ENCODE measurements at regions not wholly inside any gene's neighbourhood (a gene's known extent, or its start where the extent isn't known, plus 50 kb on each side); places are given as distances from the start of the nearest gene placed in this dataset.

DNA sequence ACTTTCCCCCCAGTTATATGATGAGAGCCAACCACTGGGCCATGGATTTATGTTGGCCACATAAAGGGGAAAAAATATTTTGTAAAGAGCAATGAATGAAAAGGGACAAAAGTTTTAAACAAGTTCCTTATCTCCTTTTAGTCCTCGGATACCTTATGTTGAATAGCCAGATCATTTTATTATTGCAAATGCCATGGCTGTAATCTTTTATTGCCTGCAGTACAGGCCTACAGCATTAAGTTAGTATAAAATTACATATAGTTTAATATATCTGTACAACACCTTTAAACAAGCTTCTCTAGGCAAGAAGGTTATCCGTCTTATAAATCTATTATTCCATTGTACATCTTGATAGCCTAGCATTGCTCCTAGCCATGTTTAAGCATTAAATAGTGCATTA, 93.9 kb upstream of the SLC35B3 start (continued):
- TF ChIP-seq, protein P1, sequence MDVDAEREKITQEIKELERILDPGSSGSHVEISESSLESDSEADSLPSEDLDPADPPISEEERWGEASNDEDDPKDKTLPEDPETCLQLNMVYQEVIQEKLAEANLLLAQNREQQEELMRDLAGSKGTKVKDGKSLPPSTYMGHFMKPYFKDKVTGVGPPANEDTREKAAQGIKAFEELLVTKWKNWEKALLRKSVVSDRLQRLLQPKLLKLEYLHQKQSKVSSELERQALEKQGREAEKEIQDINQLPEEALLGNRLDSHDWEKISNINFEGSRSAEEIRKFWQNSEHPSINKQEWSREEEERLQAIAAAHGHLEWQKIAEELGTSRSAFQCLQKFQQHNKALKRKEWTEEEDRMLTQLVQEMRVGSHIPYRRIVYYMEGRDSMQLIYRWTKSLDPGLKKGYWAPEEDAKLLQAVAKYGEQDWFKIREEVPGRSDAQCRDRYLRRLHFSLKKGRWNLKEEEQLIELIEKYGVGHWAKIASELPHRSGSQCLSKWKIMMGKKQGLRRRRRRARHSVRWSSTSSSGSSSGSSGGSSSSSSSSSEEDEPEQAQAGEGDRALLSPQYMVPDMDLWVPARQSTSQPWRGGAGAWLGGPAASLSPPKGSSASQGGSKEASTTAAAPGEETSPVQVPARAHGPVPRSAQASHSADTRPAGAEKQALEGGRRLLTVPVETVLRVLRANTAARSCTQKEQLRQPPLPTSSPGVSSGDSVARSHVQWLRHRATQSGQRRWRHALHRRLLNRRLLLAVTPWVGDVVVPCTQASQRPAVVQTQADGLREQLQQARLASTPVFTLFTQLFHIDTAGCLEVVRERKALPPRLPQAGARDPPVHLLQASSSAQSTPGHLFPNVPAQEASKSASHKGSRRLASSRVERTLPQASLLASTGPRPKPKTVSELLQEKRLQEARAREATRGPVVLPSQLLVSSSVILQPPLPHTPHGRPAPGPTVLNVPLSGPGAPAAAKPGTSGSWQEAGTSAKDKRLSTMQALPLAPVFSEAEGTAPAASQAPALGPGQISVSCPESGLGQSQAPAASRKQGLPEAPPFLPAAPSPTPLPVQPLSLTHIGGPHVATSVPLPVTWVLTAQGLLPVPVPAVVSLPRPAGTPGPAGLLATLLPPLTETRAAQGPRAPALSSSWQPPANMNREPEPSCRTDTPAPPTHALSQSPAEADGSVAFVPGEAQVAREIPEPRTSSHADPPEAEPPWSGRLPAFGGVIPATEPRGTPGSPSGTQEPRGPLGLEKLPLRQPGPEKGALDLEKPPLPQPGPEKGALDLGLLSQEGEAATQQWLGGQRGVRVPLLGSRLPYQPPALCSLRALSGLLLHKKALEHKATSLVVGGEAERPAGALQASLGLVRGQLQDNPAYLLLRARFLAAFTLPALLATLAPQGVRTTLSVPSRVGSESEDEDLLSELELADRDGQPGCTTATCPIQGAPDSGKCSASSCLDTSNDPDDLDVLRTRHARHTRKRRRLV (CRISPR knock-in tag; IDR thresholded peaks at IDR 0.05), result no peak
- TF ChIP-seq ZSCAN21 (CRISPR knock-in tag; IDR thresholded peaks at IDR 0.05; ENCODE audit: borderline replicate concordance) (no peak), ZNF530 (CRISPR knock-in tag; IDR thresholded peaks at IDR 0.05; ENCODE audit: low read depth) (no peak), TOE1 (CRISPR knock-in tag; IDR thresholded peaks at IDR 0.05) (no peak)

DNA sequence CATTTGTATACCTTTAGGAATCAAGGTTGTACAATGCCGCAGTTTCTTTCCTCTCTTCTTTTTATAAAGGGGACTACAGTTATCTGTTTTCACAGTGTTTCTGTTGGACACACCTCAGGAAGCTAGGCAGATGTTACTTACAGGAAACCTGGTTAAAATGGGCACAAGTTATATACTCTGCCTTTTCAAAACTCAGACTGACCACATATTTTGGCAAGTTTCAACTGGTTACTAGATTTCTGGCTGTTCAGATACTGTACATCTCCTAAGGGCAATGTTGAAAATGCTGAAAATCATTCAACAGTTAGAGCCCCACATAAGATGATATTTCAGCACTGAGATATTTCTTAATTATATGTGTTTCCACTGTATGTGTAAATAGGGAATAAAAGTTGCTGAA, 92.5 kb upstream of the SLC35B3 start:
- in situ Hi-C loops (cut with HindIII; ENCODE audit: extremely low pct_ligation_motif_present, low pct_unique_long_range_greater_than_20kb) (loop anchor here (25.0 kb wide), 1 partner anchor 1909 kb away; no protein-coding TSS in a partner anchor), intact Hi-C loops (cut with micrococcal nuclease; ENCODE audit: unreplicated experiment) (no loop called here)
- WGBS (ENCODE audit: low lambda C conversion rate), result 98% methylated on average over 1 of the region's 1 CpG
- POLR2A ChIA-PET, result no interaction called here
- H3K9ac ChIP-seq (ENCODE audit: insufficient read depth, low read depth, low read length), result no peak overlapping the region
- CTCF ChIA-PET (ENCODE audit: low intra/inter-chr PET ratio, low total read pairs), result no interaction called here
- FAIRE-seq (no peak), DNase-seq (ENCODE audit: low spot score) (no peak), ATAC-seq (no peak)
- H3K4me3 ChIP-seq (replicated peaks in 1 of 3; ENCODE audit: insufficient read depth in 1 of 3, low read depth in 2 of 3, low read length in 3 of 3), result no peak overlapping the region
- H3K4me2 ChIP-seq (ENCODE audit: low read depth, low read length), result no peak overlapping the region
- no peak overlapping the region for H2AFZ ChIP-seq (ENCODE audit: low read length)
- H3K27me3 ChIP-seq (ENCODE audit: control insufficient read depth in 1 of 2, insufficient read depth in 2 of 2, low read length in 2 of 2), result no peaks in the 10 kb centered on the region
- BruUV-seq (replicated peaks), result no TSS peak
- no peaks in the 10 kb centered on the region for H3K9me3 ChIP-seq (ENCODE audit: low read length)
- no peaks in the 10 kb centered on the region for H3K36me3 ChIP-seq (replicated peaks in 1 of 2; ENCODE audit: control insufficient read depth in 1 of 2, insufficient read depth in 2 of 2, low read length in 2 of 2)
- no peaks in the 10 kb centered on the region for H3K79me2 ChIP-seq (ENCODE audit: insufficient read depth, low read length)
- H4K20me1 ChIP-seq (ENCODE audit: insufficient read depth, low read length), result no peaks in the 10 kb centered on the region
- no peak overlapping the region for H3K27ac ChIP-seq (ENCODE audit: extremely low read length, insufficient read depth, low read length)
- H3K4me1 ChIP-seq (ENCODE audit: insufficient read depth, low read length), result no peaks in the 10 kb centered on the region
- TF ChIP-seq ZNF3 (CRISPR knock-in tag; IDR thresholded peaks at IDR 0.05), result no peak
- no peak for TF ChIP-seq TGIF2 (CRISPR knock-in tag; IDR thresholded peaks at IDR 0.05)
- no peak for TF ChIP-seq SIX4 (CRISPR knock-in tag; IDR thresholded peaks at IDR 0.05)
- TF ChIP-seq, protein P2, sequence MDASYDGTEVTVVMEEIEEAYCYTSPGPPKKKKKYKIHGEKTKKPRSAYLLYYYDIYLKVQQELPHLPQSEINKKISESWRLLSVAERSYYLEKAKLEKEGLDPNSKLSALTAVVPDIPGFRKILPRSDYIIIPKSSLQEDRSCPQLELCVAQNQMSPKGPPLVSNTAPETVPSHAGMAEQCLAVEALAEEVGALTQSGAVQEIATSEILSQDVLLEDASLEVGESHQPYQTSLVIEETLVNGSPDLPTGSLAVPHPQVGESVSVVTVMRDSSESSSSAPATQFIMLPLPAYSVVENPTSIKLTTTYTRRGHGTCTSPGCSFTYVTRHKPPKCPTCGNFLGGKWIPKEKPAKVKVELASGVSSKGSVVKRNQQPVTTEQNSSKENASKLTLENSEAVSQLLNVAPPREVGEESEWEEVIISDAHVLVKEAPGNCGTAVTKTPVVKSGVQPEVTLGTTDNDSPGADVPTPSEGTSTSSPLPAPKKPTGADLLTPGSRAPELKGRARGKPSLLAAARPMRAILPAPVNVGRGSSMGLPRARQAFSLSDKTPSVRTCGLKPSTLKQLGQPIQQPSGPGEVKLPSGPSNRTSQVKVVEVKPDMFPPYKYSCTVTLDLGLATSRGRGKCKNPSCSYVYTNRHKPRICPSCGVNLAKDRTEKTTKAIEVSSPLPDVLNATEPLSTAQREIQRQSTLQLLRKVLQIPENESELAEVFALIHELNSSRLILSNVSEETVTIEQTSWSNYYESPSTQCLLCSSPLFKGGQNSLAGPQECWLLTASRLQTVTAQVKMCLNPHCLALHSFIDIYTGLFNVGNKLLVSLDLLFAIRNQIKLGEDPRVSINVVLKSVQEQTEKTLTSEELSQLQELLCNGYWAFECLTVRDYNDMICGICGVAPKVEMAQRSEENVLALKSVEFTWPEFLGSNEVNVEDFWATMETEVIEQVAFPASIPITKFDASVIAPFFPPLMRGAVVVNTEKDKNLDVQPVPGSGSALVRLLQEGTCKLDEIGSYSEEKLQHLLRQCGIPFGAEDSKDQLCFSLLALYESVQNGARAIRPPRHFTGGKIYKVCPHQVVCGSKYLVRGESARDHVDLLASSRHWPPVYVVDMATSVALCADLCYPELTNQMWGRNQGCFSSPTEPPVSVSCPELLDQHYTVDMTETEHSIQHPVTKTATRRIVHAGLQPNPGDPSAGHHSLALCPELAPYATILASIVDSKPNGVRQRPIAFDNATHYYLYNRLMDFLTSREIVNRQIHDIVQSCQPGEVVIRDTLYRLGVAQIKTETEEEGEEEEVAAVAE (CRISPR knock-in tag; IDR thresholded peaks at IDR 0.05; ENCODE audit: borderline replicate concordance), result no peak
- TF ChIP-seq ZNF562 (CRISPR knock-in tag; IDR thresholded peaks at IDR 0.05; ENCODE audit: borderline replicate concordance), result no peak
- TF ChIP-seq, protein P3, sequence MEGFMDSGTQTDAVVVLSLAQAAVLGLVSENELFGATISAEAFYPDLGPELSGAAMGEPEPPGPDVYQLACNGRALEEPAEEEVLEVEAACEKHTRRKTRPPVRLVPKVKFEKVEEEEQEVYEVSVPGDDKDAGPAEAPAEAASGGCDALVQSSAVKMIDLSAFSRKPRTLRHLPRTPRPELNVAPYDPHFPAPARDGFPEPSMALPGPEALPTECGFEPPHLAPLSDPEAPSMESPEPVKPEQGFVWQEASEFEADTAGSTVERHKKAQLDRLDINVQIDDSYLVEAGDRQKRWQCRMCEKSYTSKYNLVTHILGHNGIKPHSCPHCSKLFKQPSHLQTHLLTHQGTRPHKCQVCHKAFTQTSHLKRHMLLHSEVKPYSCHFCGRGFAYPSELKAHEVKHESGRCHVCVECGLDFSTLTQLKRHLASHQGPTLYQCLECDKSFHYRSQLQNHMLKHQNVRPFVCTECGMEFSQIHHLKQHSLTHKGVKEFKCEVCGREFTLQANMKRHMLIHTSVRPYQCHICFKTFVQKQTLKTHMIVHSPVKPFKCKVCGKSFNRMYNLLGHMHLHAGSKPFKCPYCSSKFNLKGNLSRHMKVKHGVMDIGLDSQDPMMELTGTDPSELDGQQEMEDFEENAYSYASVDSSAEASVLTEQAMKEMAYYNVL (CRISPR knock-in tag; IDR thresholded peaks at IDR 0.05; ENCODE audit: borderline replicate concordance), result no peak
- TF ChIP-seq, protein P4, sequence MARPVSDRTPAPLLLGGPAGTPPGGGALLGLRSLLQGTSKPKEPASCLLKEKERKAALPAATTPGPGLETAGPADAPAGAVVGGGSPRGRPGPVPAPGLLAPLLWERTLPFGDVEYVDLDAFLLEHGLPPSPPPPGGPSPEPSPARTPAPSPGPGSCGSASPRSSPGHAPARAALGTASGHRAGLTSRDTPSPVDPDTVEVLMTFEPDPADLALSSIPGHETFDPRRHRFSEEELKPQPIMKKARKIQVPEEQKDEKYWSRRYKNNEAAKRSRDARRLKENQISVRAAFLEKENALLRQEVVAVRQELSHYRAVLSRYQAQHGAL (CRISPR knock-in tag; IDR thresholded peaks at IDR 0.05; ENCODE audit: not compliant biosample characterization), result no peak
- no peak for TF ChIP-seq KLF13 (CRISPR knock-in tag; IDR thresholded peaks at IDR 0.05)

Data from HepG2 (cell line).